RWPE1 (cell line): ENCODE measurements at regions not wholly inside any gene's neighbourhood (a gene's known extent, or its start where the extent isn't known, plus 50 kb on each side); places are given as distances from the start of the nearest gene placed in this dataset.
"Not testable (repeated sequence)": the region's sequence is repeated elsewhere in the genome, so short reads cannot be mapped to it uniquely, and the experiment has no call there.

Experiments used
- CTCF ChIA-PET: fragments of 350-600 bp; sonication (Branson Sonifier 250); formaldehyde crosslinking; extraction: SDS; loops from one replicate; lab custom pipeline; 2021; lab: Yijun Ruan, JAX
- POLR2A ChIA-PET: fragments of 400-600 bp; formaldehyde crosslinking; extraction: SDS; loops from one replicate; lab custom pipeline; 2020; ENCODE audit warnings: antibody characterized with exemption; ENCODE audit not compliant: low non-redundant PET; lab: Yijun Ruan, JAX
- DNase-seq: peaks from one replicate; pipeline ENCODE4 v3.0.0; 2012; ENCODE audit warnings: low spot score
- H3K27ac ChIP-seq: fragments of 450-650 bp; 2 replicates; pipeline ENCODE4 v1.5.1; 2017
- TF ChIP-seq, protein P1 (sequence below): fragments of 450-650 bp; conservative IDR thresholded peaks from 2 replicates; pipeline ENCODE4 v1.5.1; 2017; ENCODE audit warnings: low read depth, mild to moderate bottlenecking

DNA sequence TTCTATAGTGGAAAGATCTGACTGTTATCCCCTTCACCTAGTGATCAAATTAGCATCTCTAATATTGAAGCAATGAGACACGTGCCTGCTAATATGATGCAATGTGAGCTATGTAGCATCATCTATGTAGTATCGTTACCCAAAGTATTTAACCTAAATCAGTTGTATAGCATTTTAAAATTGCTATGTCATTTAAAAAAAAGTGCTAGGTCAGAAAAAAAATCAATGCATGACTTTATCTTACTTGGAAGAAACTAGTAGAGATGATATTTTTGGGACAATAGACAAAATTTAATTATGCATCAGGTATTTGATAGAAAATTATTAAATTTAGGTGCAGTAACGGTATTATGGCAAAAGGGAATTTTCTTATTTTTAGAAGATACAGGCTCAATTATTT is 157.3 kb downstream of the CCDC71L start:
- POLR2A ChIA-PET: no interaction called here
- CTCF ChIA-PET: no interaction called here
- H3K27ac ChIP-seq: no peak overlapping the region
- TF ChIP-seq, protein P1, sequence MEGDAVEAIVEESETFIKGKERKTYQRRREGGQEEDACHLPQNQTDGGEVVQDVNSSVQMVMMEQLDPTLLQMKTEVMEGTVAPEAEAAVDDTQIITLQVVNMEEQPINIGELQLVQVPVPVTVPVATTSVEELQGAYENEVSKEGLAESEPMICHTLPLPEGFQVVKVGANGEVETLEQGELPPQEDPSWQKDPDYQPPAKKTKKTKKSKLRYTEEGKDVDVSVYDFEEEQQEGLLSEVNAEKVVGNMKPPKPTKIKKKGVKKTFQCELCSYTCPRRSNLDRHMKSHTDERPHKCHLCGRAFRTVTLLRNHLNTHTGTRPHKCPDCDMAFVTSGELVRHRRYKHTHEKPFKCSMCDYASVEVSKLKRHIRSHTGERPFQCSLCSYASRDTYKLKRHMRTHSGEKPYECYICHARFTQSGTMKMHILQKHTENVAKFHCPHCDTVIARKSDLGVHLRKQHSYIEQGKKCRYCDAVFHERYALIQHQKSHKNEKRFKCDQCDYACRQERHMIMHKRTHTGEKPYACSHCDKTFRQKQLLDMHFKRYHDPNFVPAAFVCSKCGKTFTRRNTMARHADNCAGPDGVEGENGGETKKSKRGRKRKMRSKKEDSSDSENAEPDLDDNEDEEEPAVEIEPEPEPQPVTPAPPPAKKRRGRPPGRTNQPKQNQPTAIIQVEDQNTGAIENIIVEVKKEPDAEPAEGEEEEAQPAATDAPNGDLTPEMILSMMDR: no peak
- no peak for DNase-seq

GRCh38 chr7:106501605-106502580 is 159.1 kb downstream of the CCDC71L start:
- ChIA-PET POLR2A (no interaction called here), CTCF (no interaction called here)

DNA sequence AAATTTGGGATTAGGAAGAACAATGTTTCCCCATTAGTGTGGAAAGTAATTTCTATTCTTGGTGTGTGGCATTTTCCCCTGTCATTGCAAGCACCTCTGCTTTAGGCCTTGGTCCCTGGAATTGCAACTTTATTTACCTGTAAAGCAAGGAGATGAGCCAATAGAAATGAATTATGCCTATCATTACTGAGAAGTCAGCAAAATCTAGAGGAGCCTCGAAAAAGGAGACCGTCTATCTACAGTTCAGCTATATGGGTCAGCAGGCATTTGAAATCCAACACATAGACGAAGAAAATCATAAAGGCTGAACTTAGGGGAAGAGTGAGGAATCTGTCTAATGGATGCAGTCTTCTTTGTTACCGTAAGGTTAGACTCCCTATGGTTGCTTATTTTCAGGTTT is 161.1 kb downstream of the CCDC71L start:
- TF ChIP-seq, protein P1: no peak
- no peak for DNase-seq
- ChIA-PET CTCF (interaction anchor here (0.6 kb wide), 1 partner anchor 98 kb away, joined by 3 read pairs; no protein-coding TSS in a partner anchor), POLR2A (no interaction called here)
- no peak overlapping the region for H3K27ac ChIP-seq

More at GRCh38 chr7:106501605-106502580, 159.1 kb downstream of the CCDC71L start:
- TF ChIP-seq, protein P1: no peak
- no peak for DNase-seq
- no peak overlapping the region for H3K27ac ChIP-seq

GRCh38 chr7:106498005-106498404 is 163.0 kb downstream of the CCDC71L start:
- CTCF ChIA-PET: interaction anchor here (1.1 kb wide), 1 partner anchor 45 kb away, joined by 5 read pairs; no protein-coding TSS in a partner anchor
- H3K27ac ChIP-seq, POLR2A ChIA-PET, DNase-seq: not testable (repeated sequence)

- ChIA-PET POLR2A (no interaction called here), CTCF (interaction anchor here (0.7 kb wide), 1 partner anchor 167 kb away, joined by 4 read pairs; the partner anchor contains the start of gene CCDC71L)
- no peak overlapping the region for H3K27ac ChIP-seq
- DNase-seq: no peak
- TF ChIP-seq, protein P1: no peak
Measured at GRCh38 chr7:106493041-106493731, 167.8 kb downstream of the CCDC71L start.

- no peak overlapping the region for H3K27ac ChIP-seq
- no peak for DNase-seq
- POLR2A ChIA-PET: no interaction called here
- TF ChIP-seq, protein P1: no peak
- CTCF ChIA-PET: interaction anchor here (1.8 kb wide), 1 partner anchor 312 kb away, joined by 6 read pairs; no protein-coding TSS in a partner anchor
Measured at GRCh38 chr7:106488465-106488864, 172.5 kb downstream of the CCDC71L start.
